ENCODE measurements at regions not wholly inside any gene's neighbourhood (a gene's known extent, or its start where the extent isn't known, plus 50 kb on each side); places are given as distances from the start of the nearest gene placed in this dataset.

DNA sequence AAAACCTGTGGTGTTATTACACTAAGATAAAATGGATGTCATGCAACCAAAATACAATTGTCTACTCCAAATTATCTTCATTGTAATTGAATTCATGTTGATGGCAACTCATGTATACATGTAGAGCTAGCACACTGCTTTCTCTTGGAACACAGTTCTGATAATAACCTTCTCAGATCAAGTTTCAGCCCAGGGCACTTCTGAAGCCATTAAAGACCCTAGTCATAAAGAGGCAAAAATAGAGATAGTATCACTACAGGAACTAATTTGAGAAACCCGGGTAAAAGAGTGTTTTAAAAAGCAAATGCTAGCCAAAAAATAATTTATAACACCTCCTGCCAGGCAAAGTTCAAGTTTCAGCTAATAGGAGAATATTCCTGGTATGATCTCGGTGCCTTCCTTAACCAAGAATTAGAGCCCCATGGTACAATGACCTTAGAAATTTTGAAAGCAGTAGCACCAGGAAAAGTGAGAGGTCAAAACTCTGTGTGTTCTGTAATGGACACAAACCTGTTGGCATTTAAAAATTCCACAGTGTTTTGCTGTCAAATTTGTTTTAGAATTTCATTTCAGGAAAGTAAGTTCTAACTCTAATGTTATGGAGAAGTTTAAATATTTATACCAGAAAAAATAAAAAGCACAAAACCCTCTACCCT, 105.0 kb upstream of the FRMD6 start:
- no peak for DNase-seq (ENCODE audit: low read depth)

DNA sequence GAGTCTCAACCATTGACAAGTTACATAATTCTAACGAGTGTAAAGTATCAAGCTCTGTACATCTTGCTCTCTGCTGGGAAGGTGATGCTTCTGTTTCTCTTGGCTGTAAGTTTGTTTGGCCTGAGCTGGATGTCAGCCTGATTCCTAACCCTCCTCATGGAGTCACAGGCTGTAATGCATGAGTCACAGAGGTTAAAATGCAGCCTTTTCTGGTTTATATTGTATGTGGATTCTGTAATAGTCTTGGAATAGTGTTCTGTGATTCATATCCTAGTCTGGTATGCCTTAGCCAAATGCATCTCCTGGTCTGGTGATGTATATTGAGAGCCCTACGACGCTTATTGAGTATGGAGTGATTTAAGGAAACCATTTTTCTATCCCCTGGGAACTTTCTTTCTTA, 104.5 kb upstream of the FRMD6 start:
- no peak for DNase-seq (ENCODE audit: low read depth)

DNA sequence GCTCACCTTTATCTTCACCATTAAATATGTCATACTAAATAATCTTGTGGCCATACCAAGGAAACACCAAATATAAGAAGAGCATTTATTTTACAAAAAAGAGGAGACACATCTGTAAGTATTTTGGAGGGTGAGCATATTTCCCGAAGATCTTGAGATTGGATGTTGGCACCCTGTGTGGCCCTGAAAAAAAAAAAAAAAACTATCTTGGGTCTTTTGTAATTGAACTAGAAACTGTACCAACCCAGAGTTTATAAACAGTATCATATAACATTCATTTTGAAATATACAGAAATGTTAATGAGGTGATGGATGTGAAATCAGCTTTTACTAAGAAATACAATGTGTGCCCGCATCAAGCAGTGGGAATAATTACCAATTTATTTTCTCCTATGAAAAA, 104.0 kb upstream of the FRMD6 start:
- DNase-seq (ENCODE audit: low read depth), result no peak

DNA sequence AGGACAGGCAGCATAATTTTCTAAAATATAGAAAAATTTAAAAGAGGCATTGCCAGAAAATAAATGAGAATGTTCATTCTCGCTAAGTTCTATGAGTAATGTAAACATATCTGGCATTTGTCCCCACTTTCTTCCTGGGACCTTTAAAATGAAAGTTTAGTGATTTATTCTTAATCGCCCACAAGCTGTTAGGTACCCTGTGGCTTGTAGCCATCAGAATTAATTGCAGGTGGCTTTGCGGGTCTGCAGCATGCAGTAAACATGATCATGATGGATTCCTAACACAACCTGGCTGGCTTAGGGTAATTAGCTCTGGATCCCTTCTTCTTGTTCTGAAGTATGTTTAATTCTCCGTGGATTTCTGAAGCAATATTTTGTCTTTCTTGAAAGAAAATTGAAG, 103.5 kb upstream of the FRMD6 start:
- DNase-seq (ENCODE audit: low read depth), result no peak

DNA sequence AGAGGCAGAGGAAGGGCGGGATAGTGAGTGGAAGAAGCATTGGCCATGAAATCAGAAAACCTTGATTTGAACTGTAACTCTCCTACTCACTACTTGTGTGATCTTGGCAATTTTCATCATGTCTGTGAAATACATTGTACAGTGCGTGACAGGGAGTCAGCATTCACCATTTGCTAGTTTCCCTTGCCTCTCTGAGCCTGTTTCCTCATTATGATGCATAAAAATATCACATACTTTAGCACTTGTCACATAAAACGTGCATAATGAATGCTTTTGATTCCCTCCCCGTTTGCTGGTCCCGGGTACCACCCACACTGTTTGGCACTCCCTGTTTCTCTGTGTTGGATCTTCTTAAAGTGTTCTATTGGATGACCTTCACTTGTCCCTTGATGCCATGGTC, 101.1 kb upstream of the FRMD6 start:
- no peak for DNase-seq (ENCODE audit: low read depth)

DNA sequence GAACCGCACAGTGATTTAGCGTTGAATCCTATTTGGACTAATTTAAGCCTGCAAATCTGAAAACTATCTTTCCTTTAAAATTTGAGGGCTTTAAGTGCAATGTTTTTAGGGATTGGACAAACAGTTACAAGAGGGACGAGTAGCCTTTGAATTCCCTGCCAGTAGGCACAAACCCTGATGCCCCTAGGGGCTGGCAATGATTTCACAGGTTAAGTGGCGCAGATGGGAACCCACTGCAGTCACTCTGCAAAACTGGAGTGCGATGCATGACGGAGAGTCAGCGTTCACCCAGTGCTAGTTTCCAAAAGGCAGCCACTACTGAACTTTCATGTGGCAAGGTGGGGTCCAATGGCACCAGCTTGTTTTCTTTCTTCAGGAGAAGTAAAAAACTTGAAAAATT, 99.4 kb upstream of the FRMD6 start:
- no peak for DNase-seq (ENCODE audit: low read depth)

DNA sequence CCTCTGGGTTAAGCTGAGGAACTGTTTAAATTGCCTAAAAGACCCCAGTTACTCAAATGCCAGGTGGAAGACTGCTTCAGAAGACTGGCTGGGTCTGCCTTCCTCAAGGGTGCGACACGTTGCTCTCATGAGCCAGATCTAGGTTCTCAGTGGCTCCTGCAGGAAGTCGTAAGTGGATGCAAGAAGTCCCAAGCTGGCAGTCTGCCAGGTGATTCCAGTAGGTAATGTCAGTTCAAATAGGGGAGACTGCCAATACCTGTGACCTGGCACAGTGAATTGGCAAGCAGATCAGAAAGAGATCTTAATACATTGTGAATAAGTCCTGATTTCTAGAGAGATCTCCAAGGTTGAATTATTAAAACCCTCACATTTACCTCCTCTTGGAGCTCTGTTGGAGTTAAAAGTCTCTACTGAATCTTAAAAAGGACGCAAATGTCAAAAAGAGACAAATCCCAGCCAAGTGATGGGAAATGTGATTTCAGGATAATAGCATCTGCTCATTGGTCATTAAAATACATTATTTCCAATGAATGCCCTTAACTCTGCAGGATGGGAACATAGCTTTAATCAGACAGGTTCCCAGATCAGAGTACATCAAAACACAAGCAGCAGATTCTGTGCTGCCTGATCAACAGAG, 98.8 kb upstream of the FRMD6 start:
- DNase-seq (ENCODE audit: low read depth), result no peak

DNA sequence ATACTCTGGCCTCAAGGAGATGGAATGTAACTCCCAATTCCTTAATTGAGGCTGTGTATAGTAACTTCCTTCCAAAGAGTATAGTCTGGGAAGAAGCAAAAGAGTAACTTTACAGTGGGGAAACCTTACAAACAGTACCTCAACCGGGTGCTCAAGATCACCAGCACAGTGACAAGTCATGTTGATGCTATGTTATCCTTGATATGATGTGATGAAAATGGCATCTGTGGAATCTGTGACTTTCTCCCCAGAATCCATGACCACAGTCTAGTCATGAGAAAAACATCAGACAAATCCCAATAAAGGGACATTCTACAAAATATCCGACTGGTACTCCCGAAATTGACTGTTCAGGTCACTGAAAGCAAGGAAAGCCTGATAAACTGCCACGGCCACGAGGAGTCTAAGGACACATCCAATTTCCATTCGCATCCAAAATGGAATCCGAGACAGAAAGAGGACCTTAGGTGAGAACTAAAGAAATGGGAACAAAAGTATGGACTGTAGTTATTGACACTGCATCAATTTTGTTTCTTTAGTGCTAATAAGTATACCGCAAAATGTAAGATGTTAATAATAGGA, 97.3 kb upstream of the FRMD6 start:
- no peak for DNase-seq (ENCODE audit: low read depth)

DNA sequence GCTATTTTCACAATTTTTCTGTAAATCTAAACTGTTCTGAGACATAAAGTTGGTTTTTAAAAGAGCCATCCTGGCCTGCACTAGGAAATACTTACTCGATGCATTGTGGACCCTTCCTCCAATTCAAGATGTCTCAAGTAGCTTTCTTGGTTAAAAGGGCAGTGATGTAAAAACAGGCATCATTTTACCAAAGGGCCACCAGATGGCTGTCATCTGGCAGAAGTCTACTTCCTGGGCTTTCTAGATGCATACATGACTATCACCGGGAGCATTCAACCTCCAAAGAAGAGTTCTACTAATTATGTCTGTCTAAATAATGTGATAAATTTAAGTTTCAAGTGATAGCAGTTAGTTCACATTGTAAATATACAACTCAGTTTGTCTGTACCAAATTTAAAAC, 96.8 kb upstream of the FRMD6 start:
- no peak for DNase-seq (ENCODE audit: low read depth)

DNA sequence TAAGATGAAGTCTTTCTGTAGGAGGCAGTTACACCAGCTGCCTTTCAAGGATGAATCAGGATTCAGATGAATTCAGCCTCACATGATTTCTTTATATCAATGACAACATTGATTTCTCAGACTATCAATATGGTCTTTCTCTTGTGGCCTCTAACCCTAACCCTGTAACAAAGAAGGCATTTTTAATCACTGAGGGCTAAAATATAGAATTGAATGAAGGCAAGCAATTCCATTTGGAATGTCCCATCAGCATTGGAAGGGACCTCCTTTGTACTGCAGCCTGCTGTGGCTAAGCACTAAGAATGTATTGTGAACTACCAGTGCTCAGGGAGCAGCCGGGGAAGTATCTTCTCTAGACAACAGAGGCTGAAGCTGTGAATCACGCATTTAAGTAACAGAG, 90.6 kb upstream of the FRMD6 start:
- no peak for DNase-seq (ENCODE audit: low read depth)

DNA sequence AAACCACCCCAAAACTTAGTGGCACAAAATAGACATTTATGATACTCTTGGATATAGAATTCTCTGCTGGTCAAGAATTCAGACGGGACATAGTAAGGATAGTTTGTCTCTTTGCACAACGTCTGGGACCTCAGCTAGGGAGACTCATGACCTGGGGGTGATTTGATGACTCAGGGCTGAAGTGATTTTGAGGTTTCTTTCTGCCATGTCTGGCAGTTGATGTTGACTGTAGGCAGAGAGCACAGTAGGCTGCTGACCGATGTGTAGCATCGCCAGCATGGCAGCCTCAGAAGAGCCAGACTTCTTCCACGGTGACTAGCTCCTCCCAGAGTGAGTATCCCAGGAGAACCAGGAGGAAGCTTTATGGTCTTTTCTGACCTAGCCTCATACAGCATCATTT, 88.9 kb upstream of the FRMD6 start:
- DNase-seq (ENCODE audit: low read depth), result no peak

DNA sequence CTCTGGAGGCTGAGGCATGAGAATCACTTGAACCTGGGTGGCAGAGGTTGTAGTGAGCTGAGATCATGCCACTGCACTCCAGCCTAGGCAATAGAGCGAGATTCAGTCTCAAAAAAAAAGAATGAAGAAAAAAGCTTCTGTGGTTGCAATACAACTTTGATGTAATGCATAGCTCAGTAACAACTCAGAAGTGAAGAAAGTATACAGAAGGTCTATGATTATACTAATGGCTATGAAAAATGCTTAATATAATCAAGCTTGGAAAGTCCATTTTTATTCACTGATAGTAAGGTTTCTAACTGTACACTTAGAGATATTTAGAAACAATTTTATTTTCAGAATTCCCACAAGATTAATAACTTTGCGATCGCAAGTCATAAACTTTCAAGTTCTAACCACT, 88.2 kb upstream of the FRMD6 start:
- no peak for DNase-seq (ENCODE audit: low read depth)

DNA sequence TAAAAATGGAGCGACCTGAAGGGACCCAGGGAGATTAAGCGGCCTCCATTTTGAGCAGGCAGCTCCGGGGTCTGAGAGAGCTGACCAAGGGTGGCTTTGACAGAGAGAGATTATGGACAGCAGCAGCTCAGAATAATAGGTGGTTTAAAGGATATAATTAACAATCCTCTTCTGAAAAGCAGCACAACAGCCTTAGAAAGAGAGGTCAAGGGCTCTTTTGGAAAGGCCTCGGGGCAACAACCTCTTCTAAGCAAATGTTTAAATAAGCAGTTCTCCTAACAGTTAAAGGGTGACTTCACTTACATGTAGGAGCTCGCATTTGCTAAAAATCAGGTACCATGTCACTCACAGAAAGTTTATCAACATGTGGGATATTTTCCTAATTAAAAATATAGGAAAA, 87.2 kb upstream of the FRMD6 start:
- DNase-seq (ENCODE audit: low read depth), result no peak

DNA sequence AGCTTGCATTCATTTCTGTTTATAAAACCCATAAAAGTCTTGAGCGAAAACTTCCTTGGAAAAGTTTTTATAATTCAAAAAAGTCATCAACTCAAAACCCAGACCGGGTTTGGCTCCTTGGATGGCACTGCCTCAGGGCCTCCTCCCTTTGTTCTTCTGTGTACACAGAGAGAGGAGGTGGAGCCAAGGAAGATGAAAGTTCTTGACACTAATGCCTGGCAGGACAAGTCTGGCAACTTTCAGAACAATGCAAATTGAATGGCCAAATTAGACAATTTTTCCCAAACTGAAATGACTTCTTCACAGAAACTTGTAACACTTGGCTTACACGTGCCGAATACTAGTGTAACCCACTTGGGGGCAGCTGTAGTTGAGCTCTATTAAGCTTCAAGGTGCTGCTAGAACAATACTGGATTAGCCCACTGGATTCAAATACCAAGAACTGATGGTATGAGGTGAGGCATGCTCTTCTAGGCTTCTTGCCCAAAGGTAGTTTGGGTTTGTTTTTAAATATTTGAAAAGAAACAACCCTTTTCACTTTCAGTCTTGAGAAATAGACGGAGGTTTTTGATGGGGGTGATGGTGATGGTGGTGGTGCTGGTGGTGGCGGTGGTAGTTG, 86.6 kb upstream of the FRMD6 start:
- DNase-seq (ENCODE audit: low read depth), result no peak

DNA sequence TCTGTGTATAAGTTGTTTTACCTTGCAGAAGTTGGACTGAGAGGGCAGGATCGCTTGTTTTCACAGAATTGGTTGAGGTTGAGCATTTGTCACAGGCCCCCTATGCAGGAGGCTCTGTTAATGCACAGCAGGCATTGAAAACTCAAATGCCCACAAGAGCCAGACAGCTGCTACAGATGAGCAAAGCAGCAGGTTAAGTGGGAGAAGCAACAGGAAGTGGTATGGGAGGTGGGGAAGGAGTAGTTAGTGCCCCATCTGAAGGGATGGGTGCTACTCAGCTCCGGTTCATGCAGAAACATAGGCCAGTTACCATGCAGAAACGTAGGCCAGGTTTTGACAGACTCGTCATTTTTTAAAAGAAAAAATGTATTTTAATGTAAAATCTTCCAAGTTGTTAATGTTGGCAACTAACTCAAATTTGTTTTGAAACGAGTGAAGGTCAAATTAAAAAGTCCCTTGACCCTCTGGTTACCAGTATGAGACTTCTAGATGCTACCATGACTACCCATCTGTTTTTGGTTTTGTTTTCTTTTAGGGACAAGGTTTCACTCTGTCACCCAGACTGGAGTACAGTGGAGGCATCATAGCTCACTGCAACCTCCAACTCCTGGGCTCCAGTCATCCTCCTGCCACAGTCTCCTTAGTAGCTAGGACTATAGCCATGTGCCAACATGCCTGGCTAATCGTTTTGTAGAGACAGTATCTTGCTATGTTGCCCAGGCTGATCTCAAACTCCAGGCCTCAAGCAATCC, 84.7 kb upstream of the FRMD6 start:
- DNase-seq (ENCODE audit: low read depth), result no peak

DNA sequence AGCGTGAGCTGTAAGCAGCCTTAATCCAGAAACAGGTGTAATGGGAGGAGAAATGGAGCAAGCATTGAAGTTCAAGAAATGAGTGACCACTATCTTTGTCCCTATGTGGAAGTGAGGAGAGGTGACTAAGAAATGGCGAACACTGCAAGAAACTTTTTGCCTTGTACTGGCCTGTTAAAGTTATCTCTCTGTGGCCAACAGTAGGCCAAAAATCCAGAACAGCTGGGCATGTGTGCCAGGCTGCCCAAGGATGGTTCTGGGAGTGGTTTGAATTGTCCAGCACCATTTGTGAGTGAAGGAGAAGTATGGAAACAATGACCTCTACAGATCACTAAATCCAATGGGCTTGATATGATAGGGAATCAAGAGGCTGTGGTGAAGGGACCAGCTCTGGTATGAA, 83.3 kb upstream of the FRMD6 start:
- DNase-seq (ENCODE audit: low read depth), result no peak

DNA sequence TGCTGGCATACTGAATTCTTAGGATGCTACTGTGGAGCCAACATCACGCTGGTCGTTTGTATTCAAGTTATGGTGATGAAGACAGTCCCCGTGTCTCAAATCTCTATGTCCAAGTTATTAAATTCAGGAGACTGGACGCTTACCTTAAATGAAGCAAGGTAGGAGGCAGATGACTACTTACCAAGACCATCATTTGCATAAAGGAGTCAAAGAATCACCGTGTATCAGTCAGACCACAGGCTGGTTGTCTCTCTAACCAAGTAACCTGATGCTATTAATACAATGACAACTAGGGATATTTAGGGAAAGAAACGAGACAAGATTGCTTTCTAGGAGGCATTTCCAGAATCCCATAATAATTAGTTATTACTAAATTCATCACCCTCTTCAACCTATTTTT, 78.1 kb upstream of the FRMD6 start:
- no peak for DNase-seq (ENCODE audit: low read depth)

DNA sequence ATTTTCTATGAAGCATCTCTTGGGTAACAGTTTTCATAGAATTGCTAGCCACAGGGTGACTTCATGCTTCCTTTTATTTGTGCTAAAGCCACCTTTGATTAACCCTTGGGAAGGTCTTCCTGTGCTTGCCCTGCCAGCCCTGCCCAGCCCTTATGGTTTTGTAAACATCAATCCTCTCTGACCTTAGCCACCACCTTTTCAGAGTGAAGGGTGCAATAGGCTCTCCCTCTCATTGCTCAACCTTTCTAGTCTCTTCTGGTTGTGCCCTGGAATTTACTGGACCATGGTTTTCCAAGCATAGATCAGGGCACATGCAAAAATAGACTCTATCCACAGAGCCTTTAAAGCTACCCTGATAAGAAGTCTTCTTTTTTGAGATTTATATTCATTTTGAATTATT, 77.7 kb upstream of the FRMD6 start:
- no peak for DNase-seq (ENCODE audit: low read depth)

DNA sequence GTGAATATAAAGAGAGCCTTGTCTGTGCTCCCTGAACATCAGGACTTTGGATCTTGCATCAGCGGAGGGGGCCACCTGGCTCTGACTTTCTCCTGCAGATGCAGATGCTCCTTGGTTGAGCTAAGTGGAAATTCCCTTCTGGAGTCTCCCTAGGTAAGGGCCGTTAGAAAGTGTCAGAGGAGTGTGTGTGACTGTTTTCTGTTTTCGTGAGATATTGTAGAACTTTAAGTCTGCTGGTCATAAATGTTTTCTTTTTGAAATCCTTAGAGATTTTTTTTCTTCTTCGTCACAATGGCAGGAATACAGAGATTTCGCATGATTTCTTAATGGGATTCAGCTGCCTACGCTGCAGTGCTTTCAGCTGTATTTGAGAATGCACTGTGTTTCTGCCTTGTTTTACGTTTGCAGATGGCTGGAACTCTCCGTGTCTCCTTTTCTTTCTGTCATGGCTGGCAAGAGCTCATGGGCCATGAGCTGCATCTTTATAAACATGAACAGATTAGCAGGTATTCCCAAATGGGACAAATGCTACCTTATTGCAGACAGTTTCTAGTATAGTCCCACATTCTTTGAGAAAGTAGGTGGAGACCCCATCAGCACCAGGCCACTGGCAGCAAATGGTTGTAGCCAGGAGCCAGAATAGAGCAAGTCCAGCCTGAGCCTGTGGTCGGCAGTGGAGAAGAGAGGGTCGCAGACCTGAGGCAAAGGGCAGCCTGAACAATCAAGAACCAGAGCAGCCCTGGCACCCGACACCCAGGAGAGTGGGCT, 76.2 kb upstream of the FRMD6 start:
- no peak for DNase-seq (ENCODE audit: low read depth)

DNA sequence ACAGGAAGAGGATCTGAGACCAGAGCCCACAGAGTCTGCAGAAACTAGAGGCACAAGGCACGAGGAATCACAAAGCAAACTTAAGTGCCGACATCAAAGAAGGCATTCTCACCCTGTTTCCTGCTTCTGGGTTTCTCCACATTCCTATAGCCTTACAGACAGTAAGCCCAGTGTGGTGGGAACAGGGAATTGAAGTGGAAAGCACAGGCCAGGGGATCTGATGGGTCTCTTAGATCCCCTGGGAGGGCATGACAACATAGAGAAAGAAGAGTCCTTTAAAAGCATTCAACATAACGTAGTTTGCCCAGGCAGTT, 75.6 kb upstream of the FRMD6 start:
- no peak for DNase-seq (ENCODE audit: low read depth)

DNA sequence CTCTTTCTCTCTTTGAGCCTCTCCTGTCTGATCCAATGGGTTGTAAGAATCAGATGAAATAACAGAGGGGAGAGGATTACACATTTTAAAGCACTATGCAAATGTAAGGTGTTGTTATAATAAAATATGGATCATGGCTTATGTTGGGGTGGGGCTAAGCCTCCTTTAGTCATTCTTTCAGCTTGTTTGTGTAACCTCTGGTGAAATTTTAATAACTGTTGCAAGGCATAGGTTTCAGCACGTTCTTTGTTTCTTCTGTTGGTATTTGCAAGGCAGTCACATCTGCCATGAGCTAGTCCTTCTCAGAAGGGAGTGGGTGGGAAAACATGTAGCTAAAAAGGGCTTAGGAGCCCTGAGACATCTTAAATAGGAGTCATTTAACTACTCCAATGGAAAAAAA, 74.8 kb upstream of the FRMD6 start:
- DNase-seq (ENCODE audit: low read depth), result no peak

DNA sequence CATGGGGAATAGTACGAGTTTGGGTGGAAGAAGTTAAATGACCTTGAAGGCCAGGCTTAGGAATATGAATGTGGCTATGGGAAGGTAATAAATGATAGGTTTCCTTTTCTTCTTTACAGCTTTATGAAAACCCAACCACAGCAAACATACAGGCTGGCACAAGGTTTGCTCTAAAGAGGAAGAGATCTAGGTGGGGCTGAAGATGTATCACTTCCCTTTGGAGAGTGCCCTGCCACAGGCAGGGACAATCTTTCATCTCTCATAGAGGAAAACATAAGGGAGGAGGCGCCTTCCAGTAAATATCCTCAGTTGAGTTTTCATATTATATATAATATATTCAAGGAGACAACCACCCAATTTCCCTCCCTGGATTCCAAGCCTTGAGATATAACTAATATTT, 72.9 kb upstream of the FRMD6 start:
- DNase-seq (ENCODE audit: low read depth), result no peak

Data from T-helper 22 cell (primary cell).